HG03378 (cell line): ENCODE measurements at regions not wholly inside any gene's neighbourhood (a gene's known extent, or its start where the extent isn't known, plus 50 kb on each side); places are given as distances from the start of the nearest gene placed in this dataset.

ENCODE experiments used
- ATAC-seq: cut with Tn5 transposase; IDR thresholded peaks from one replicate; pipeline ENCODE4 v1.9.1; 2021; ENCODE audit warnings: mild to moderate bottlenecking, moderate library complexity; ENCODE audit not compliant: unreplicated experiment

- no peak for ATAC-seq
Measured at GRCh38 chr4:58216461-58216860, 1106.3 kb upstream of the IGFBP7 start.

GRCh38 chr4:58214376-58214775, 1104.2 kb upstream of the IGFBP7 start:
- ATAC-seq, result no peak

GRCh38 chr4:58209551-58209950, 1099.4 kb upstream of the IGFBP7 start:
- ATAC-seq, result no peak

- no peak for ATAC-seq
Measured at GRCh38 chr4:58209001-58209400, 1098.8 kb upstream of the IGFBP7 start.

- ATAC-seq, result no peak
Measured at GRCh38 chr4:58205446-58206235, 1095.5 kb upstream of the IGFBP7 start.

- no peak for ATAC-seq
Measured at GRCh38 chr4:58192217-58192616, 1082.0 kb upstream of the IGFBP7 start.

- ATAC-seq, result no peak
Measured at GRCh38 chr4:58191109-58191508, 1080.9 kb upstream of the IGFBP7 start.

- ATAC-seq, result no peak
Measured at GRCh38 chr4:58188316-58188715, 1078.1 kb upstream of the IGFBP7 start.

- no peak for ATAC-seq
Measured at GRCh38 chr4:58175024-58175423, 1064.8 kb upstream of the IGFBP7 start.

GRCh38 chr4:58166490-58166889, 1056.3 kb upstream of the IGFBP7 start:
- no peak for ATAC-seq

- ATAC-seq, result no peak
Measured at GRCh38 chr4:58163156-58163555, 1053.0 kb upstream of the IGFBP7 start.

- no peak for ATAC-seq
Measured at GRCh38 chr4:58149404-58150085, 1039.4 kb upstream of the IGFBP7 start.

GRCh38 chr4:58144721-58145120, 1034.5 kb upstream of the IGFBP7 start:
- no peak for ATAC-seq

GRCh38 chr4:58138786-58139668, 1028.8 kb upstream of the IGFBP7 start:
- no peak for ATAC-seq

- no peak for ATAC-seq
Measured at GRCh38 chr4:58136604-58137003, 1026.4 kb upstream of the IGFBP7 start.

GRCh38 chr4:58127680-58128079, 1017.5 kb upstream of the IGFBP7 start:
- ATAC-seq, result no peak

GRCh38 chr4:58119298-58119697, 1009.1 kb upstream of the IGFBP7 start:
- ATAC-seq, result no peak

- ATAC-seq, result no peak
Measured at GRCh38 chr4:58113126-58113525, 1002.9 kb upstream of the IGFBP7 start.

- ATAC-seq, result no peak
Measured at GRCh38 chr4:58111818-58112217, 1001.6 kb upstream of the IGFBP7 start.

GRCh38 chr4:58093352-58093751, 983.2 kb upstream of the IGFBP7 start:
- no peak for ATAC-seq

- no peak for ATAC-seq
Measured at GRCh38 chr4:58090539-58090938, 980.4 kb upstream of the IGFBP7 start.
